HG02870 (cell line): ENCODE measurements at regions not wholly inside any gene's neighbourhood (a gene's known extent, or its start where the extent isn't known, plus 50 kb on each side); places are given as distances from the start of the nearest gene placed in this dataset.
A peak's percentile ranks its signal among the peaks of the same experiment; 100 is the strongest.

Source experiments
- ATAC-seq: cut with Tn5 transposase; IDR thresholded peaks from one replicate; pipeline ENCODE4 v1.9.1; 2021; ENCODE audit warnings: mild to moderate bottlenecking, moderate library complexity; ENCODE audit not compliant: unreplicated experiment

GRCh38 chr10:128367807-128368206 is 241.6 kb upstream of the MKI67 start:
- ATAC-seq = no peak

- ATAC-seq = no peak
Observed at GRCh38 chr10:128369101-128369650, 243.0 kb upstream of the MKI67 start.

GRCh38 chr10:128373071-128373749 is 247.0 kb upstream of the MKI67 start:
- ATAC-seq = peak; percentile 95

- ATAC-seq = no peak
Observed at GRCh38 chr10:128373831-128374230, 247.6 kb upstream of the MKI67 start.

- no peak for ATAC-seq
Observed at GRCh38 chr10:128375171-128375570, 248.9 kb upstream of the MKI67 start.

GRCh38 chr10:128377364-128377987 is 251.3 kb upstream of the MKI67 start:
- no peak for ATAC-seq

- no peak for ATAC-seq
Observed at GRCh38 chr10:128377988-128378387, 251.8 kb upstream of the MKI67 start.

GRCh38 chr10:128380946-128381345 is 254.7 kb upstream of the MKI67 start:
- no peak for ATAC-seq

GRCh38 chr10:128382225-128382624 is 256.0 kb upstream of the MKI67 start:
- ATAC-seq = no peak

- ATAC-seq = no peak
Observed at GRCh38 chr10:128384831-128385230, 258.6 kb upstream of the MKI67 start.

GRCh38 chr10:128386231-128386630 is 260.0 kb upstream of the MKI67 start:
- ATAC-seq = no peak

GRCh38 chr10:128386816-128387604 is 260.8 kb upstream of the MKI67 start:
- ATAC-seq = no peak

- no peak for ATAC-seq
Observed at GRCh38 chr10:128390596-128390995, 264.4 kb upstream of the MKI67 start.

- no peak for ATAC-seq
Observed at GRCh38 chr10:128393546-128393945, 267.3 kb upstream of the MKI67 start.

- no peak for ATAC-seq
Observed at GRCh38 chr10:128398118-128398517, 271.9 kb upstream of the MKI67 start.

- no peak for ATAC-seq
Observed at GRCh38 chr10:128398999-128399398, 272.8 kb upstream of the MKI67 start.

GRCh38 chr10:128400564-128400963 is 274.3 kb upstream of the MKI67 start:
- no peak for ATAC-seq

- no peak for ATAC-seq
Observed at GRCh38 chr10:128405450-128405849, 279.2 kb upstream of the MKI67 start.

GRCh38 chr10:128411643-128412042 is 285.4 kb upstream of the MKI67 start:
- no peak for ATAC-seq

GRCh38 chr10:128414568-128414967 is 288.3 kb upstream of the MKI67 start:
- no peak for ATAC-seq

- ATAC-seq = no peak
Observed at GRCh38 chr10:128416231-128416630, 290.0 kb upstream of the MKI67 start.

- ATAC-seq = no peak
Observed at GRCh38 chr10:128417826-128418225, 291.6 kb upstream of the MKI67 start.
